ENCODE measurements at regions not wholly inside any gene's neighbourhood (a gene's known extent, or its start where the extent isn't known, plus 50 kb on each side); places are given as distances from the start of the nearest gene placed in this dataset.

DNA sequence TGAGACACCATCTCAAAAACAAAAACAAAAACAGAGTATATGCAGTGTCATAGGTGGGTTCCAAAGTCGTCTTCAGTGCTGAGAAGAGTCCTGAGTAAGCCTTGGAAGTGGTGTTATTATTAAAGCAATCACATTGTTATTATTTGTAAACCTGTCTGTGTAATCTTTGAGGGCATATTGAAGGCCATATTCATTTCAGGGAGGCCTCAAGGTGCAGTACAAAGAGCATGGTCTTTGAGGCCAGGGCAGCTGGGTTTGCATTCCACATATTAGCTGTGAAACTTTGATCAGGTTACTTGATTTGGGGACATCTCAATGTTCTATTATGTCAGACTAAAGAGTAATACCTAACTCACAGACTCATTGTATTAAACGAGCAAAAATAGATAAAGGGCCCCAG lies 139.3 kb upstream of the SOX4 start:
- TF ChIP-seq, protein P1, sequence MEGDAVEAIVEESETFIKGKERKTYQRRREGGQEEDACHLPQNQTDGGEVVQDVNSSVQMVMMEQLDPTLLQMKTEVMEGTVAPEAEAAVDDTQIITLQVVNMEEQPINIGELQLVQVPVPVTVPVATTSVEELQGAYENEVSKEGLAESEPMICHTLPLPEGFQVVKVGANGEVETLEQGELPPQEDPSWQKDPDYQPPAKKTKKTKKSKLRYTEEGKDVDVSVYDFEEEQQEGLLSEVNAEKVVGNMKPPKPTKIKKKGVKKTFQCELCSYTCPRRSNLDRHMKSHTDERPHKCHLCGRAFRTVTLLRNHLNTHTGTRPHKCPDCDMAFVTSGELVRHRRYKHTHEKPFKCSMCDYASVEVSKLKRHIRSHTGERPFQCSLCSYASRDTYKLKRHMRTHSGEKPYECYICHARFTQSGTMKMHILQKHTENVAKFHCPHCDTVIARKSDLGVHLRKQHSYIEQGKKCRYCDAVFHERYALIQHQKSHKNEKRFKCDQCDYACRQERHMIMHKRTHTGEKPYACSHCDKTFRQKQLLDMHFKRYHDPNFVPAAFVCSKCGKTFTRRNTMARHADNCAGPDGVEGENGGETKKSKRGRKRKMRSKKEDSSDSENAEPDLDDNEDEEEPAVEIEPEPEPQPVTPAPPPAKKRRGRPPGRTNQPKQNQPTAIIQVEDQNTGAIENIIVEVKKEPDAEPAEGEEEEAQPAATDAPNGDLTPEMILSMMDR (IDR thresholded peaks at IDR 0.05; ENCODE audit: low read depth, low read length, missing control alignments) = no peak
- DNase-seq (ENCODE audit: low read depth) = no peak
- H3K4me3 ChIP-seq (ENCODE audit: low read depth, low read length) = no peak overlapping the region

DNA sequence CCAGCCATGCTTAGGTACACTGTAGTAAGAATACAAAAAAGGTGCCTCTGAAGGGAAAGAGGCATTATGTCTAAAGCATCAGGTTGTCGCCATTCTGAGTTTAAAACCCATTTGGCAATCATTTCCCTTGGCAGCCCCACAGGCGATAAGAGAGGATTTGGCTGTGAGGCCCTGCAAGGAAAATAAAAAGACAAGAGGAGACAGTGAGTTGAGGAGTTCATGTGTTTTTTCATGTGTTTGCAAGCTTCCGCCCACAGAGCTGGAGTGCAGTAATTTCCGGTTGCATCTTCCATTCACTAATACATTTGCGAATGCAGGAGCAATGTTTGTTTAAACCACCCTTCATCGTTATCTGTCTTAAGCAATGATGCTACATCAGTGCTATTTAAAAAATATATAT lies 138.5 kb upstream of the SOX4 start:
- H3K4me3 ChIP-seq (ENCODE audit: low read depth, low read length) = no peak overlapping the region
- no peak for DNase-seq (ENCODE audit: low read depth)
- TF ChIP-seq, protein P1 (IDR thresholded peaks at IDR 0.05; ENCODE audit: low read depth, low read length, missing control alignments) = no peak

DNA sequence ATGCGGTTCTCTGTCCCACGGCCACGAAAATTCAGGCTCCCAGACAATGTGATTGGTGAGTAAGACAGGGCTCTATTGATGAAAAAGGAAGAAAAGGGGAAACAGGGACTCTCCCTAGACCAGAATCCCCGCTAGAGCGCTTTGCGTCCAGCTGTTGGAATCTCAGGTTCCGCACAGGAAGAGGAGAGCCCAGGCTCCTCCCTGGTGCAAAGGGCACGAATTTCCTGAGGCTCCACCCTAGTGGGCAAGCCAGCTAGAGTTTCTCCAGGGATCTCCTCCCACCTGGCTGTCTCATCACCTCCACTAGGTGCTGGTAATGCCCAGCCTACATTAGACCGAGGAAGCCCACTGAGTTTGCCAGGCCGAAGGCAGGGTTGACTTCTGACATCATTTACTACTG lies 135.9 kb upstream of the SOX4 start:
- TF ChIP-seq, protein P1 (IDR thresholded peaks at IDR 0.05; ENCODE audit: low read depth, low read length, missing control alignments) = no peak
- no peak overlapping the region for H3K4me3 ChIP-seq (ENCODE audit: low read depth, low read length)
- no peak for DNase-seq (ENCODE audit: low read depth)

DNA sequence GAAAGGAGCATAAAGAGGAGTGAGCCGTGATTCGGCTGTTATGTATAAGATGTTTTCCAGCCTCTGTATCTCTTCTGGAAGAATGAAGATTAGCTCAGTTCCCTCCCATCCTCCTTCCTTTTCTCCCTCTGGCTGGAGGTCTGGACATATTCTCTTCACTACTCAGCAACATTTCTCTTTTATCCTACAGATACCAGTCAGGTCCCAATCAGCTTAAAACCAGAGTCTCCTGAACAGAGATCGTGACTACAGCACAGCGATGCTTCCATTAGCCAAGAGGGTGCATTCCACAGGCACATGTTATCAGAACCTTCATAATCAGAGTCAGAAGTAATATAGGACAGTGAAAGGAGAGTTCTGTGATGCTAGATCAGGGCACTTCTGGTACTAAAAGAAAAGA lies 133.9 kb upstream of the SOX4 start:
- no peak for DNase-seq (ENCODE audit: low read depth)
- no peak overlapping the region for H3K4me3 ChIP-seq (ENCODE audit: low read depth, low read length)
- TF ChIP-seq, protein P1 (IDR thresholded peaks at IDR 0.05; ENCODE audit: low read depth, low read length, missing control alignments) = no peak

DNA sequence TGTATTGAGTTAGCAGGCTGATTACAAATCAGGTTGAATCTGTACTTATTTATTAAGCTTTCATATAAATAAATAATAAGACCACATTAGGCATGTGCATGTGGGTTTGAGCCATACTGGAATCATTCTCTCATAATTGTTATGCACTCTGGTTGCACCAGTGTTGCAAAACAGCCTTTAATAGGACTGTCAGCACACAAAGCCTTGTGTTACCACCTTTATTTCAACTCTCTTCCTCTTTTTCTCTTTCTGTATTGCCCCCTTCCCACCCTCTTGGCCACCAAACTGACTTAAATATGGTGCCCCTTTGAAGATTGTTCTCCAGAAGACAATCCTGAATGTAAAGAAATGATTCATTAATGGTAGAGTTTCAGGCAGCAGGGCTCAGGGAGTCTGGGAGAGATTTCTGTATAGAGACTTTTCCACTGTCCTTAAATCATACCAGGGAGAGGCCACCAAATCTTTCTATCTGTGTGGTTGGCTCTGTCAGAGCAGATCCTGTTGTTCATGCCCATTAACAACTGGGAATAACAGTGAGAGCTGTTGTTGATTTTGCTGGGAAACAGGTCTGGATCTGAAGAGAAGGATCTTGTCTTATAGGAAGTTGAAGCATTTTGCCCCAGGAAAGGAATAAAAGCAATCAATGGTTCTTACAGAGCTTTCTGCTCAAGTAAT lies 131.6 kb upstream of the SOX4 start:
- no peak for DNase-seq (ENCODE audit: low read depth)
- no peak overlapping the region for H3K4me3 ChIP-seq (ENCODE audit: low read depth, low read length)
- TF ChIP-seq, protein P1 (IDR thresholded peaks at IDR 0.05; ENCODE audit: low read depth, low read length, missing control alignments) = no peak

DNA sequence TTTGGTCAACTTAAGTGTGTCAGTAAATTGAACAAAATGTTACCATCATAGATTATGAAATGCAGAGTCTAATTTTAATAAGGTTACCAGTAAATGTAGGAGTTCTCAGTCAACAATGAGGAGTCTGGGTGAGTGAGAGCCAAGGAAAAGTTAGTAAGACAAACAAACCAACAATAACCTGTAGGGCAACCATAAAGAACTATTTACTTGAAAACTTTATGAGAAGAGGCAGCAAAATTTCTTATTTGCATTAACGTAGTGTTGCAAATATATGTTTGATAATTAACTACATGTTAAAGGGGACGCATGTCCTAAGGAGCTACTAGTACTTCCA lies 131.1 kb upstream of the SOX4 start:
- TF ChIP-seq, protein P1 (IDR thresholded peaks at IDR 0.05; ENCODE audit: low read depth, low read length, missing control alignments) = no peak
- no peak for DNase-seq (ENCODE audit: low read depth)
- H3K4me3 ChIP-seq (ENCODE audit: low read depth, low read length) = no peak overlapping the region

DNA sequence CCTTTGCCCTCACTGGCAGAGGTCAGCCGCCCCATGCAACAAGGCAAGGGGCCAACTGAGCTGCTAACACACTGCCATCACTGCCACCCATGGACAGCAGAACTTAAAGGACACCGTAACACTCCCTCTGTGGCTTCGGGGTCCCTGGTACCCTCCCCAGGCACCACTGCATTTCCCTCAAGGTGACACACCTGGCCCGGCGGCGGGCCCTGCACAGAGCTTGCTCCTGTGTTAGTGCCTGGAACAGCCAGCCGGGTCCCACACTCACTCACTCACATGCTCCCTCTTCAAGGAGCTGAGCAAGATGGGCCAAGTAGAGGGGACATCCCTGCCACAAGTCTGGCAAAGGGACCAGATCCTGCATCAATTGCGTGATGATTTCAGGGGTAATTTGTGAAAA lies 126.5 kb upstream of the SOX4 start:
- TF ChIP-seq, protein P1 (IDR thresholded peaks at IDR 0.05; ENCODE audit: low read depth, low read length, missing control alignments) = no peak
- no peak for DNase-seq (ENCODE audit: low read depth)
- no peak overlapping the region for H3K4me3 ChIP-seq (ENCODE audit: low read depth, low read length)
